GM12873 (cell line): ENCODE measurements at regions not wholly inside any gene's neighbourhood (a gene's known extent, or its start where the extent isn't known, plus 50 kb on each side); places are given as distances from the start of the nearest gene placed in this dataset.

Experiments
- TF ChIP-seq, protein P1 (sequence below): IDR thresholded peaks from 2 replicates; pipeline ENCODE4 v1.5.1; 2012; ENCODE audit warnings: low read depth, mild to moderate bottlenecking, moderate library complexity, low read length, control low read depth; ENCODE audit not compliant: insufficient read depth; ENCODE audit errors: missing control alignments

DNA sequence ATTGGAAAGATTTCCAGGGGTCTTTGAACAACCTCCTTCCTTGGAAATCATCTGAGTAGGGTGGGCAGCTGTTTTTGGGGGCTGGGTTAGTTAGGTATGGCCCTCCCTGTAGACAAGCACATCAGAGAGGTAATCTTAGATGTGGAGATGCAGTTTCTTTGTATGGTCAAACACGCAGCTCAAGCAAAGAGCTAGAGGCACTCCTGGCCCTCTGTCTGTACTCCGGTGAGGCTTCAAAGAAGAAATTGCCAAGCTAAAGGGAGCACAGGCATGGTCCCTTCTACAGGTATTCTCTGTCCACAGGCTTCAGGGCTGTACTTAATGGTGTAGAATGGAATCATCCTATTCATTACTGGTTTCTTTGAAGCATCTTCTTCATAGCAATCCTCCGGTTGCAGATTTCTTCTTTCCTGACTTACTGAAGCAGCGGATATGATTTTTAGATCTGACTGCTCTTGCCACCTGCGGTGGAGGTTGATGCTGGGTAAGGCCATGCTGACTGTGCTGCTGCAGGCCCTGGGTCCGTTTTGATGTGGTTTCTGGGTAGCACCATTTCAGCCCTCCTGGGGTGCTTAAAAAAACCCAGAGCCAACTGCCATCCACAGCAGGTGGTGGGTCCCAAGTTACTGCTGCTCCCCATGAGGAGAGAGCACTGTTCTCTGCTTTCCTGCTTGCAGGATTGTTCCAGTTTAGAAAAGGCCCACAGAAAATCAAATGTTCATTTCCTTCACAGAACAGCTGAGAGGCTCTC is 318.9 kb upstream of the GATB start:
- TF ChIP-seq, protein P1, sequence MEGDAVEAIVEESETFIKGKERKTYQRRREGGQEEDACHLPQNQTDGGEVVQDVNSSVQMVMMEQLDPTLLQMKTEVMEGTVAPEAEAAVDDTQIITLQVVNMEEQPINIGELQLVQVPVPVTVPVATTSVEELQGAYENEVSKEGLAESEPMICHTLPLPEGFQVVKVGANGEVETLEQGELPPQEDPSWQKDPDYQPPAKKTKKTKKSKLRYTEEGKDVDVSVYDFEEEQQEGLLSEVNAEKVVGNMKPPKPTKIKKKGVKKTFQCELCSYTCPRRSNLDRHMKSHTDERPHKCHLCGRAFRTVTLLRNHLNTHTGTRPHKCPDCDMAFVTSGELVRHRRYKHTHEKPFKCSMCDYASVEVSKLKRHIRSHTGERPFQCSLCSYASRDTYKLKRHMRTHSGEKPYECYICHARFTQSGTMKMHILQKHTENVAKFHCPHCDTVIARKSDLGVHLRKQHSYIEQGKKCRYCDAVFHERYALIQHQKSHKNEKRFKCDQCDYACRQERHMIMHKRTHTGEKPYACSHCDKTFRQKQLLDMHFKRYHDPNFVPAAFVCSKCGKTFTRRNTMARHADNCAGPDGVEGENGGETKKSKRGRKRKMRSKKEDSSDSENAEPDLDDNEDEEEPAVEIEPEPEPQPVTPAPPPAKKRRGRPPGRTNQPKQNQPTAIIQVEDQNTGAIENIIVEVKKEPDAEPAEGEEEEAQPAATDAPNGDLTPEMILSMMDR = no peak

DNA sequence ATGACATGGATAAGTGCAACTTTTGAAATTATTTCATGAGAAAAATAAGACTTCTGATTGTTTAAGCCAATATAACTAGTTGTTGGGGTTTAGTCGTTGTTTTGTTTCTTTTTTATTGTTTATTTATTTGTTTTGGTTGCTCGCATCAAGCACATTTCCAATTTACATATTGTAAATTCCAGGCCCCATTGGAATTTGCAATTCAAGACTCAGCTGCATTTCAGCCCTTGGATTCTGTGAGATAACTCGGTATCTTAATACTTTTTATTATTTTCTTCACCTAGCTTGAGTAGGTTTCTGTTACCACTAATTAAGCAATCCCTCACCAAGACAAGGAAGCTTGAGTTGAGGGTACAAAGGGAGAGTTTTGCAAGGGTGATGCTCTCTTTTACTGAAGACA is 318.3 kb upstream of the GATB start:
- TF ChIP-seq, protein P1 = no peak

DNA sequence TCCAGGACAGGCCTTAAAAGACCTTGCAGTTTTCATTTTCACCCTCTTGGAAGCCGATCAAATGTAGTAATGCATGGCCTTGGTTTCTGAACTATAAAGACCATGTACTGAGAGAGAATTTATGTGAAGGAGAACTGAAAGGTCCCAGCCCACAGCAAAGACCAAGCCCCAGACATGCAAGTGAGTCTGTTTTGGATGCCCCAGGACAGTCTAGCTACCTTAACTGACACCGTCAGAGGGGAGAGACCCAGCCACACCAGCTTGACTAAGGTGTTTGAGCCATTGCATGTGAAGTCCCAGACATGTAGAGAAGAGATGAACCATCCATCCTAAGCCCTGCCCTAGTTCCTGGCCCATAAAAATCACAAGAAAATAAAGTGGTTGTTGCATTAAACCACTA is 316.8 kb upstream of the GATB start:
- TF ChIP-seq, protein P1 = no peak

DNA sequence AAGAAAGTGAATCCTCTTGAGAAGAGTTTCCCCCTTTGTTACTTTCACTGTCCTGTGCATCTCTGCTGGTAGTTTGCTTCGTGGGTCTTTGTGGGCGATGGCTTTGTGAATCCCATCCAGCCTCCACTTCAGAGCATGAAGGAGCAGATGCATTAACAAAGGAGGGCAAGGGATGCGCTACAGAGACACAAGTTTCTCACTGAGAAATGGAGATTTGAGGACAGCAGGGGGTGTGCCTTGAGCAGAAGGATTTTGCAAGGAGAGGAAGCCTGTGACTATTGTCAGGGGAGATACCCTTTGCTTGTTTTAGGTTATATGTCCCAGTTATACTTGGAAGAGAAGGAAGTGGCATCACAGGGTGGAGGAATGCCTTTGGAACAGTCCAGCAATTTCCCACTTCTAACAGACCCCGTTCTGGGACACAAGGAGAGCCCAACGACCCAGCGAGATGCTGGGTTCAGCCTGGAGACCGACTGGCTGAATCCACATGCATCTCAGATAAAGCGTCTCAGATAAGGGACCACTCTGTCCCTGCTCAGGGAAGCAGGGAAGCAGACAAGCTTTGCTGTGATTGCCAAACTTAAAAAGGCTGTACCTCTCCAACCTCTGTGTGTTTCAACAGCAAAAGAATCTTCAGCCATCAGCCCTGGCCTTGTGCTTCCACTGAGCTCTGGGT is 314.6 kb upstream of the GATB start:
- TF ChIP-seq, protein P1 = no peak

DNA sequence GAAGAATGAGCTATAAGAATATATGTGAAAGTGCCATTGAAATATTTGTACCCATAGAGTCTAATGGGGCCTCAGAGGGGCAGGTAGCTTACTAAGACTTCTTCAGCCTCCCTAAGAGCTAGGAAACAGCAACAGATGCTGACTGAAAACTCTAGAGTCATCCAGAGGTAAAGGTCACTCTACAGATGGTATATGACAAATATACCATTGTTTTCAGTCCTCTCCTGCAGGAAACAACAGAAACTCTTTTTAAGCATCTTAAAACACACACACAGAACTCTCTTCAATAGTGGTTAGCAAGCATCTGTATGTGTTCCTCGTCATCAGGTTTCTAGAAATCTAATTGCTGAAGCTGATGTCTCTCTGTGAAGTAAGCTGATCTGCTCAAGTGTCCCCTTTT is 313.8 kb upstream of the GATB start:
- TF ChIP-seq, protein P1 = no peak

DNA sequence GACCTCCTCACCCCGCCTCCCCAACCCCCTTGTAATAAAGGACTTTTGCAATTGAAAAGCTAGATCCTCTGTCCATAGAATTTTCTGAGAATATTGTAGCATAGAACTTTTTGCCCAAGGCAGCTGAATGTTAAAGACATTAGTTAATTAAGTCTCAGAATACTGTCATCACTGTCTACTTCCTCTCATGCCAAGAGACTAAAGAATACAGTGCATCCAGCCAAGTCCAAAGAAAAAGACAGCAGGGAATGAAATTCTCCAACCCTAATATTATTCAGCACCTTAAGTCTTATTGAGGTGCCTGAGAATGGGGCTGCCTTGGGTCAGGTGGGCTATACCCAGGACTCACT is 313.3 kb upstream of the GATB start:
- TF ChIP-seq, protein P1 = no peak

DNA sequence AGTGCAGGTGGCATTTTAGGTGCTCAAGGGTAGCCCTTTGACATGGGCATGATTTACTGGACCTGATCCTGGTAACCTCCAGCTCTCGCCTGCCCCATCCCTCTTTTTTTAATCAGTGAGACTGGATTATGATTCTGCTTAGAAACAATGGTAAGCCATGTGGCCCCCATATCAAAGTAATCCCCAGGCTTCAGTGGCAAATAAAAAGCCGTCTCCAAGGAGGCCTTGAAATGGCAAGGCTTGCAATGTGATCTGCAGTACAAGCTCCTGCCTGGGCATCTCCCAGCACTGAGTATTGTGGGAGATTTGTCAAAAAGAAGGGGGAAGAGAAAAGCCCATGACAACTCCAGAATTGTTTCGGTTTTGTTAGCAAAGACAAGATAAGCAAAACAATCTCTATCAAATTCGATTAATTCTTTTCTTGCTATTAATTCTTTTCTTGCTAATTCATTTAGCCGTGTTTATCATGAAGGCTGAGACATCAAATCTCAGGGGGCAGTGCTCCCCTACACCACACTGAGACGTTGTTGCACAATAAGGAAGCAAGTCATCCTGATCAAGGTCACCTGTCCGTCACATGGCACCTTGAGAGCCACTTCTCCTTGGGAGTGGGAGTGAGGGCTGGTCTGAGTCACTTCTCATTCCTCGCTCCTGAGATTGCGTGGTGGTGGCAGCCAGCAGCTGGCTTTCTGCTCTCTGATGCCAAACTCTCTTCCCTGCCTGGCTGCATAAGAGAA is 312.7 kb upstream of the GATB start:
- TF ChIP-seq, protein P1 = no peak
